HEK293 (cell line): ENCODE measurements at regions not wholly inside any gene's neighbourhood (a gene's known extent, or its start where the extent isn't known, plus 50 kb on each side); places are given as distances from the start of the nearest gene placed in this dataset.

Source experiments
- AEBP2 ChIP-seq: fragments of 450-650 bp; formaldehyde crosslinking; IDR thresholded peaks from 2 replicates; pipeline ENCODE4 v1.5.1; 2016; ENCODE audit warnings: missing biosample characterization, missing genetic modification characterization, borderline replicate concordance
- GLIS2 ChIP-seq: fragments of 450-650 bp; formaldehyde crosslinking; IDR thresholded peaks from 2 replicates; pipeline ENCODE4 v1.5.1; 2016; ENCODE audit warnings: missing biosample characterization, missing genetic modification characterization
- KLF17 ChIP-seq: fragments of 450-650 bp; formaldehyde crosslinking; IDR thresholded peaks from 2 replicates; pipeline ENCODE4 v1.5.1; 2016; ENCODE audit warnings: missing biosample characterization, missing genetic modification characterization
- KLF7 ChIP-seq: fragments of 450-650 bp; formaldehyde crosslinking; IDR thresholded peaks from 2 replicates; pipeline ENCODE4 v1.5.1; 2016; ENCODE audit warnings: missing biosample characterization, missing genetic modification characterization, borderline replicate concordance
- PRDM6 ChIP-seq: fragments of 450-650 bp; formaldehyde crosslinking; IDR thresholded peaks from 2 replicates; pipeline ENCODE4 v1.5.1; 2017; ENCODE audit warnings: missing biosample characterization, missing genetic modification characterization
- REST ChIP-seq: fragments of 450-650 bp; formaldehyde crosslinking; IDR thresholded peaks from 2 replicates; pipeline ENCODE4 v1.5.1; 2016; ENCODE audit warnings: missing biosample characterization, missing genetic modification characterization
- SETDB1 ChIP-seq: IDR thresholded peaks from one replicate; pipeline ENCODE4 v1.6.1; 2017; ENCODE audit warnings: mild to moderate bottlenecking, low read length, moderate library complexity, mixed read lengths; ENCODE audit not compliant: insufficient read length
- ZEB2 ChIP-seq: fragments of 450-650 bp; formaldehyde crosslinking; IDR thresholded peaks from 2 replicates; pipeline ENCODE4 v1.5.1; 2016; ENCODE audit warnings: missing biosample characterization, missing genetic modification characterization
- ZIC2 ChIP-seq: fragments of 450-650 bp; formaldehyde crosslinking; IDR thresholded peaks from 2 replicates; pipeline ENCODE4 v1.5.1; 2016; ENCODE audit warnings: missing biosample characterization, missing genetic modification characterization
- ZNF112 ChIP-seq: fragments of 450-650 bp; formaldehyde crosslinking; IDR thresholded peaks from 2 replicates; pipeline ENCODE4 v1.5.0; 2017; ENCODE audit warnings: missing biosample characterization, missing genetic modification characterization
- ZNF132 ChIP-seq: fragments of 450-650 bp; formaldehyde crosslinking; IDR thresholded peaks from 2 replicates; pipeline ENCODE4 v1.5.1; 2017; ENCODE audit warnings: missing biosample characterization, missing genetic modification characterization, borderline replicate concordance
- ZNF18 ChIP-seq: fragments of 450-650 bp; formaldehyde crosslinking; IDR thresholded peaks from 2 replicates; pipeline ENCODE4 v1.5.1; 2016; ENCODE audit warnings: missing biosample characterization, missing genetic modification characterization
- ZNF184 ChIP-seq: fragments of 450-650 bp; IDR thresholded peaks from 2 replicates; pipeline ENCODE4 v1.5.1; 2018; ENCODE audit warnings: missing biosample characterization, mild to moderate bottlenecking, missing genetic modification characterization
- ZNF416 ChIP-seq: fragments of 450-650 bp; formaldehyde crosslinking; IDR thresholded peaks from 2 replicates; pipeline ENCODE4 v1.5.1; 2016; ENCODE audit warnings: missing biosample characterization, missing genetic modification characterization
- ZNF510 ChIP-seq: fragments of 450-650 bp; formaldehyde crosslinking; IDR thresholded peaks from 2 replicates; pipeline ENCODE4 v1.5.1; 2018; ENCODE audit warnings: mild to moderate bottlenecking, missing genetic modification characterization, missing biosample characterization; ENCODE audit not compliant: insufficient replicate concordance
- ZNF610 ChIP-seq: fragments of 450-650 bp; formaldehyde crosslinking; IDR thresholded peaks from 2 replicates; pipeline ENCODE4 v1.5.1; 2016; ENCODE audit warnings: missing biosample characterization, missing genetic modification characterization, borderline replicate concordance
- ZNF624 ChIP-seq: fragments of 450-650 bp; formaldehyde crosslinking; IDR thresholded peaks from 2 replicates; pipeline ENCODE4 v1.5.1; 2017; ENCODE audit warnings: missing biosample characterization, missing genetic modification characterization
- ZNF654 ChIP-seq: fragments of 450-650 bp; formaldehyde crosslinking; IDR thresholded peaks from 2 replicates; pipeline ENCODE4 v1.5.1; 2016; ENCODE audit warnings: low read depth, missing biosample characterization, missing genetic modification characterization
- ZNF692 ChIP-seq: fragments of 450-650 bp; formaldehyde crosslinking; IDR thresholded peaks from 2 replicates; pipeline ENCODE4 v1.5.1; 2016; ENCODE audit warnings: missing biosample characterization, missing genetic modification characterization
- ZNF747 ChIP-seq: fragments of 450-650 bp; formaldehyde crosslinking; IDR thresholded peaks from 2 replicates; pipeline ENCODE4 v1.5.1; 2016; ENCODE audit warnings: missing biosample characterization, missing genetic modification characterization
- ZNF777 ChIP-seq: fragments of 450-650 bp; formaldehyde crosslinking; IDR thresholded peaks from 2 replicates; pipeline ENCODE4 v1.5.1; 2017; ENCODE audit warnings: missing biosample characterization, missing genetic modification characterization, borderline replicate concordance
- ZNF785 ChIP-seq: fragments of 450-650 bp; formaldehyde crosslinking; IDR thresholded peaks from 2 replicates; pipeline ENCODE4 v1.5.1; 2016; ENCODE audit warnings: missing biosample characterization, missing genetic modification characterization
- ZSCAN18 ChIP-seq: fragments of 450-650 bp; formaldehyde crosslinking; IDR thresholded peaks from 2 replicates; pipeline ENCODE4 v1.5.1; 2016; ENCODE audit warnings: missing biosample characterization, missing genetic modification characterization

- TF ChIP-seq ZEB2 (no peak), ZNF654 (tag by site-specific recombination) (no peak), ZNF18 (tag by site-specific recombination) (no peak), AEBP2 (tag by site-specific recombination) (no peak), ZNF510 (no peak), SETDB1 (no peak), REST (tag by site-specific recombination) (no peak), PRDM6 (tag by site-specific recombination) (peak; percentile 55), ZNF785 (tag by site-specific recombination) (no peak), ZNF112 (tag by site-specific recombination) (no peak), KLF17 (tag by site-specific recombination) (no peak), ZNF777 (tag by site-specific recombination) (no peak), ZNF416 (tag by site-specific recombination) (no peak), ZNF692 (tag by site-specific recombination) (no peak), ZNF747 (tag by site-specific recombination) (no peak), ZNF132 (tag by site-specific recombination) (no peak), GLIS2 (tag by site-specific recombination) (no peak), ZNF624 (tag by site-specific recombination) (no peak), ZNF610 (no peak), ZSCAN18 (tag by site-specific recombination) (no peak), ZNF184 (tag by site-specific recombination) (no peak), ZIC2 (tag by site-specific recombination) (no peak), KLF7 (tag by site-specific recombination) (no peak)
- TF ChIP-seq, all 188 proteins: peak for 9
These were observed 52.2 kb downstream of the SIPA1L2 start (continued) for GRCh38 chr1:232577772-232578171.
